Left ventricle myocardium inferior (tissue), 1 donor: ENCODE measurements at regions not wholly inside any gene's neighbourhood (a gene's known extent, or its start where the extent isn't known, plus 50 kb on each side); places are given as distances from the start of the nearest gene placed in this dataset.
"Not testable (repeated sequence)": the region's sequence is repeated elsewhere in the genome, so short reads cannot be mapped to it uniquely, and the experiment has no call there.

Experiments
- DNase-seq: peaks from one replicate; pipeline ENCODE4 v3.0.0-alpha.2; 2020
- H3K27ac ChIP-seq: fragments of 200-600 bp; replicated peaks from 2 replicates; pipeline ENCODE4 v1.8.0; 2021
- H3K27me3 ChIP-seq: fragments of 200-600 bp; 2 replicates; pipeline ENCODE4 v1.8.0; 2021; ENCODE audit warnings: low read depth
- H3K36me3 ChIP-seq: fragments of 200-600 bp; 2 replicates; pipeline ENCODE4 v1.8.0; 2021
- H3K4me1 ChIP-seq: fragments of 200-600 bp; 2 replicates; pipeline ENCODE4 v1.8.0; 2021
- H3K4me3 ChIP-seq: fragments of 200-600 bp; 2 replicates; pipeline ENCODE4 v1.8.0; 2021; ENCODE audit warnings: mild to moderate bottlenecking, moderate library complexity
- H3K9me3 ChIP-seq: fragments of 200-600 bp; replicated peaks from 2 replicates; pipeline ENCODE4 v1.8.0; 2021
- intact Hi-C: fragments of 100-400 bp; cut with micrococcal nuclease; formaldehyde crosslinking; loops from one replicate; pipeline ENCODE4 v1.11.0; 2022
- TF ChIP-seq, protein P1 (sequence below): fragments of 200-600 bp; IDR thresholded peaks from 2 replicates; pipeline ENCODE4 v1.8.0; 2021; ENCODE audit warnings: antibody characterized with exemption, mild to moderate bottlenecking, borderline replicate concordance
- donor health status: DM: no; HTN: yes; CAD: no; lungs with severe emphysema.

DNA sequence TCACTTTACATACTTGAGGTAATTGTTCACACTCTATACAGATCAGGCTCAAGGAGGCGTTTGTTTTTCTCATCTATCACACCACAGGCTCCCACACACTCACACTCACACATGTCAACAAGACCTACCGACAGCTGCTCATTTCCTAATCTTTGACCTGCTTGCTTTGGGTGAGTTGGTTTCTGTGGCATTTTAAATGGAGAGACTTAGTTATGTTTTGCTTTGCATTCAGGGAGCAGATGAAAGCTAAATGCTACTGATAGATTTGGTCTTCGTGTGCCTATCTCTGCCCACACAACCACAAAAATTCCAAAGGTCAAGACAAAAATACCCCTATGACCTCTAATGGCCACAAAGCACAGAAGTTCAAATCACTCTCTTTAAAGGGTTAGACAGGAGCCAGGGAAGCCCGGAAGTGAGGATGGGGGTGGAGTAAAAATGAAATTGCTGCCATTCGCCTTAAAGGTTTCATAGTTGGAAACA, 203.5 kb upstream of the G2E3 start:
- Histone ChIP-seq H3K27me3 (peaks cover 6% of the 10 kb centered on the region), H3K9me3 (no peaks in the 10 kb centered on the region), H3K4me3 (no peak overlapping the region), H3K36me3 (no peaks in the 10 kb centered on the region), H3K4me1 (no peaks in the 10 kb centered on the region), H3K27ac (no peak overlapping the region)
- DNase-seq: no peak
- intact Hi-C loops: no loop called here
- TF ChIP-seq, protein P1, sequence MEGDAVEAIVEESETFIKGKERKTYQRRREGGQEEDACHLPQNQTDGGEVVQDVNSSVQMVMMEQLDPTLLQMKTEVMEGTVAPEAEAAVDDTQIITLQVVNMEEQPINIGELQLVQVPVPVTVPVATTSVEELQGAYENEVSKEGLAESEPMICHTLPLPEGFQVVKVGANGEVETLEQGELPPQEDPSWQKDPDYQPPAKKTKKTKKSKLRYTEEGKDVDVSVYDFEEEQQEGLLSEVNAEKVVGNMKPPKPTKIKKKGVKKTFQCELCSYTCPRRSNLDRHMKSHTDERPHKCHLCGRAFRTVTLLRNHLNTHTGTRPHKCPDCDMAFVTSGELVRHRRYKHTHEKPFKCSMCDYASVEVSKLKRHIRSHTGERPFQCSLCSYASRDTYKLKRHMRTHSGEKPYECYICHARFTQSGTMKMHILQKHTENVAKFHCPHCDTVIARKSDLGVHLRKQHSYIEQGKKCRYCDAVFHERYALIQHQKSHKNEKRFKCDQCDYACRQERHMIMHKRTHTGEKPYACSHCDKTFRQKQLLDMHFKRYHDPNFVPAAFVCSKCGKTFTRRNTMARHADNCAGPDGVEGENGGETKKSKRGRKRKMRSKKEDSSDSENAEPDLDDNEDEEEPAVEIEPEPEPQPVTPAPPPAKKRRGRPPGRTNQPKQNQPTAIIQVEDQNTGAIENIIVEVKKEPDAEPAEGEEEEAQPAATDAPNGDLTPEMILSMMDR: no peak

DNA sequence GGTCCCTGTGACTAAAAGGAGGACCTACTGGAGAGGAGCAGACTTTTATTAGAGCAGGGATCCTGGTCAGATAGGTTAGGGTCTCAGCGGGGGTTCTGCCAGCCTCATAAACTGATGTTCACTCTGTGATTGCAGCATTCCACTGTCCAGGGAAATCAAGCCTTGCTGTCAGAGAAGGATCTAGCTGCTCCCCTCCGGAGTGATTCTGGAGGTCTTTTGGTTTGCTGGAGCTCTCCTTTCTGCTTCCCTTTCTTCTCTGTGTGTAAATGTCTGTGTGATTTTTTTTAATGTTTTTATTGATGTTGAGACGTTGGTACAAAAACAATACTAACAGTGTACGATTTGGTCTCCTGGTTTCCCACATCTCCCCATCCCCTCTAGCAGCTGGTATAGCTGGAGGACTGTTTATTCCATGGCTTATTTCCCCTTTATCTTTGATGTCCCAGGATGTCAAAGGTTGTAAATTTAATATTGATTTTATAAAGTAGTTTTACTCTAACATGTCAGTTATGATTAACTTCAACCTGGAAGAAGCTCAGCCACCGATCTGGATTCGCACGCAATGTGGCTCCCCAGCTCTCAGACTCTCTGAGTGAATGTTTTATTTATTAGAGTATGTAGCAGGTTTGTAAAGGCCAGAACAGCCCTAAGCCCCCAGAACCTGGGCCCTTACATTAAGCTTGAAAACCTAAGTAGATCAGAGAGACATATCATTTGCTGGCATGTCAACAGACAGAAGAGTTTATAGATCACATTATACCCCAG, 202.3 kb upstream of the G2E3 start:
- Histone ChIP-seq H3K9me3 (no peaks in the 10 kb centered on the region), H3K27me3 (peaks cover 6% of the 10 kb centered on the region), H3K27ac (no peak overlapping the region), H3K36me3 (no peaks in the 10 kb centered on the region), H3K4me1 (no peaks in the 10 kb centered on the region), H3K4me3 (no peak overlapping the region)
- TF ChIP-seq, protein P1: no peak
- no peak for DNase-seq
- intact Hi-C loops: no loop called here

DNA sequence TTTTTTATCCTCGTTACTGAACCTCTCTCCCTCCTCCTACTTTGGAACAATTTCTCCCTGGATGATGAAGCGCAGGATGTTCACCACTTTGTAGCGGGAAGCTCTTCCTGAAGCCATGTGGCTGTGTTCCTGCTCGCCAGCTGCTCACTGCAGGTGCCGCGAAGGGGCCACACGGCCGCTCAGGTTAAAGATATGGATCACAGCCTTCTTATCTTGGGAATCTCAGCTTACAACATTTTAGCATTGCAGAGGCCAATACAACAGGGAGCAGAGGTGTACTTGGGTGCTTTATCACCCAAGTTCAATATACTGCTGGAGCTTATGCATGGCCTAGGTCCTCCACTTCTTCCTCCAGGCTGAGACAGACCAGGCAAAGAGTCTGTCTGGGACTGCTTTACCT, 201.2 kb upstream of the G2E3 start:
- TF ChIP-seq, protein P1: no peak
- Histone ChIP-seq H3K36me3 (no peaks in the 10 kb centered on the region), H3K4me3 (no peak overlapping the region), H3K27ac (no peak overlapping the region), H3K9me3 (no peaks in the 10 kb centered on the region), H3K27me3 (peaks cover 6% of the 10 kb centered on the region), H3K4me1 (no peaks in the 10 kb centered on the region)
- intact Hi-C loops: no loop called here
- DNase-seq: no peak

DNA sequence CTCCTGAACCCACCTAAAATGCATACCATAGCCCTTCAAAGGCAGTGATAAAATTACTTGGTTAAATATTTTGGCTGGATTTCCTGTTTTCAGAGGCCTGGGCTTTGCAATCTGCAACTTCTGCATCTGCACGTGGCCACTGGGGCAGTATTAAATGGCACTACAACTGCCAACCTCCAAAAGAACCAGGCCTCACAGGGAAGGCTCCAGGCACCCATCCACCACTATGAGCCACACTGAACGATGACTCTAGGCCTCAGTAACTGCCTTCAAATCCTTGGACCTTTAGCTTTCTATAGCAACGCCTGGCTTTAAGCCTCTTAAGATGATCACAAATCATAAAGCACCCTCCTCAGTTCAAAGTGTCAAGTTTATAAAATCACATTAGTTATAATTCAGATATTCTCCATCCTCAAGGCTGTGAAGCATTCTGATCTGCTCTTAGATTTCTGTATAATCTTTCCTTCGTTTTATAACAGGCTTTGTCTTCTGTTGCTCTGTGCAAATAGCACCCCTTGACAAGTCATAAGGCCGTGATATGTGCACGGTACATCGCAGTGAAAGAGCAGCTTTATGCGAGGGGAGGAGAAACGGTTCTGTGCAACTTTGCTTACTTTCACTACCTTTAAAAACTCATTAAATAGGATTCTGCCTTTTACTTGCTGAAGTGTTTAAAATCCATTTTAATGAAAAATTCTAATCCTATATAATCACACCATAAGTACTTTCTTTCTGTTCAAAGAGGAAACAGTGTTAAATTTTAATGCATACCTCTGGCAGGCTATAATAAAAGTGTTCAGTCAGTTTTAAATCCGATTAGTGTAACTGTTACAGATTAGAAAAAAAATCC, 196.4 kb upstream of the G2E3 start:
- Histone ChIP-seq H3K27ac (no peak overlapping the region), H3K9me3 (no peaks in the 10 kb centered on the region), H3K27me3 (peaks cover 4% of the 10 kb centered on the region), H3K36me3 (no peaks in the 10 kb centered on the region), H3K4me3 (no peak overlapping the region), H3K4me1 (no peaks in the 10 kb centered on the region)
- intact Hi-C loops: no loop called here
- TF ChIP-seq, protein P1: no peak
- DNase-seq: no peak

DNA sequence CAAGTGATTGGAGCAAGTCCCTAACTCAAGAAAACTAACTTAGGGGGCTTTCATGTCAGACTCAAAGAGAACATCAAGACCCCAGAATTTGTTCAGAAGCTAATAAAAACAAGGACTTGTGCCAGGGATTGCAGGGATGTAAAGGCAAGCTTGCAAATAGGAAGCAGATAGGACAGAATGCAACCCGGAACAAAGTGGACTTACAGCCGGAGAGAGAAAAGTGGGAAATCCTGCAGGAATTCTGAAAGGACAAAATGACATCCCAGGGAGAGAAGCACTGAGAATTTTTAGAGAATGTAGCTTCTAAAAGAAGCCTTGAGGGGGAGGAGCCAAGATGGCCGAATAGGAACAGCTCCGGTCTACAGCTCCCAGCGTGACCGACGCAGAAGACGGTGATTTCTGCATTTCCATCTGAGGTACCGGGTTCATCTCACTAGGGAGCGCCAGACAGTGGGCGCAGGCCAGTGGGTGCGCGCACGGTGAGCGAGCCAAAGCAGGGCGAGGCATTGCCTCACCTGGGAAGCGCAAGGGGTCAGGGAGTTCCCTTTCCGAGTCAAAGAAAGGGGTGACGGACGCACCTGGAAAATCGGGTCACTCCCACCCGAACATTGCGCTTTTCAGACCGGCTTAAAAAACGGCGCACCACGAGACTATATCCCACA, 195.6 kb upstream of the G2E3 start:
- H3K4me3 ChIP-seq, DNase-seq, intact Hi-C loops, H3K27ac ChIP-seq, H3K9me3 ChIP-seq, H3K36me3 ChIP-seq, H3K4me1 ChIP-seq, H3K27me3 ChIP-seq: not testable (repeated sequence)
